MCF 10A (cell line): ENCODE measurements at regions not wholly inside any gene's neighbourhood (a gene's known extent, or its start where the extent isn't known, plus 50 kb on each side); places are given as distances from the start of the nearest gene placed in this dataset.

Source experiments
- BruUV-seq: library from RNA; stranded (reverse); fragments of 400-500 nt; replicated peaks from 2 replicates; lab custom pipeline; 2021; lab: Mats Ljungman, UMichigan
- CTCF ChIA-PET: fragments of 300-600 bp; sonication (Branson Sonifier 250); formaldehyde crosslinking; extraction: SDS; loops from one replicate; lab custom pipeline; 2021; ENCODE audit warnings: antibody characterized with exemption, inconsistent platforms; lab: Yijun Ruan, JAX
- POLR2A ChIA-PET: fragments of 300-600, 350-650 bp; sonication (Branson Sonifier 250); formaldehyde crosslinking; extraction: SDS; loops from one replicate; lab custom pipeline; 2020; ENCODE audit warnings: antibody characterized with exemption, inconsistent platforms; lab: Yijun Ruan, JAX
- DNase-seq: peaks from one replicate; pipeline ENCODE4 v3.0.0-alpha.2; 2018; ENCODE audit not compliant: unreplicated experiment
- H3K27ac Mint-ChIP-seq: one replicate; pipeline ENCODE4 v1.8.0; 2022; ENCODE audit warnings: mild to moderate bottlenecking, low read depth, mixed read lengths; ENCODE audit not compliant: unreplicated experiment
- H3K27me3 Mint-ChIP-seq: one replicate; pipeline ENCODE4 v1.8.0; 2022; ENCODE audit warnings: mixed read lengths; ENCODE audit not compliant: insufficient read depth, unreplicated experiment
- H3K36me3 Mint-ChIP-seq: one replicate; pipeline ENCODE4 v1.8.0; 2022; ENCODE audit warnings: mild to moderate bottlenecking, moderate library complexity, mixed read lengths; ENCODE audit not compliant: insufficient read depth, unreplicated experiment
- H3K4me1 Mint-ChIP-seq: one replicate; pipeline ENCODE4 v1.8.0; 2022; ENCODE audit warnings: mixed read lengths; ENCODE audit not compliant: insufficient read depth, unreplicated experiment
- H3K4me3 Mint-ChIP-seq: one replicate; pipeline ENCODE4 v1.8.0; 2022; ENCODE audit warnings: mild to moderate bottlenecking, moderate library complexity, mixed read lengths; ENCODE audit not compliant: unreplicated experiment
- H3K9me3 Mint-ChIP-seq: one replicate; pipeline ENCODE4 v1.8.0; 2022; ENCODE audit warnings: mixed read lengths; ENCODE audit not compliant: unreplicated experiment
- CTCF ChIP-seq: fragments of 200-600 bp; IDR thresholded peaks from one replicate; pipeline ENCODE4 v1.8.0; 2022; ENCODE audit warnings: antibody characterized with exemption, mild to moderate bottlenecking; ENCODE audit not compliant: unreplicated experiment
- intact Hi-C: fragments of 100-400 bp; cut with micrococcal nuclease; formaldehyde crosslinking; loops from 2 replicates; pipeline ENCODE4 v1.14.1; 2022

- H3K9me3 Mint-ChIP-seq: no peaks in the 10 kb centered on the region
- no peaks in the 10 kb centered on the region for H3K4me1 Mint-ChIP-seq
- no peak for TF ChIP-seq CTCF
- intact Hi-C loops: no loop called here
- H3K27me3 Mint-ChIP-seq: peaks cover 6% of the 10 kb centered on the region
- CTCF ChIA-PET: no interaction called here
- POLR2A ChIA-PET: no interaction called here
- H3K4me3 Mint-ChIP-seq: no peak overlapping the region
- BruUV-seq: no TSS peak
- no peak for DNase-seq
- H3K27ac Mint-ChIP-seq: no peak overlapping the region
- no peaks in the 10 kb centered on the region for H3K36me3 Mint-ChIP-seq
Measured at GRCh38 chr2:217553202-217553601, 449.6 kb downstream of the TNS1 start.

- no peak overlapping the region for H3K4me3 Mint-ChIP-seq
- no peak for DNase-seq
- ChIA-PET POLR2A (no interaction called here), CTCF (no interaction called here)
- H3K36me3 Mint-ChIP-seq: no peaks in the 10 kb centered on the region
- H3K27ac Mint-ChIP-seq: no peak overlapping the region
- BruUV-seq: no TSS peak
- intact Hi-C loops: no loop called here
- no peaks in the 10 kb centered on the region for H3K27me3 Mint-ChIP-seq
- TF ChIP-seq CTCF: no peak
- H3K4me1 Mint-ChIP-seq: no peaks in the 10 kb centered on the region
- no peaks in the 10 kb centered on the region for H3K9me3 Mint-ChIP-seq
Measured at GRCh38 chr2:217552081-217552480, 450.7 kb downstream of the TNS1 start.

- ChIA-PET POLR2A (no interaction called here), CTCF (interaction anchor here (0.6 kb wide), 1 partner anchor 10 kb away, joined by 4 read pairs; no protein-coding TSS in a partner anchor)
- no peaks in the 10 kb centered on the region for H3K4me1 Mint-ChIP-seq
- intact Hi-C loops: no loop called here
- H3K27me3 Mint-ChIP-seq: peaks cover 4% of the 10 kb centered on the region
- peaks cover 2% of the 10 kb centered on the region for H3K9me3 Mint-ChIP-seq
- H3K36me3 Mint-ChIP-seq: no peaks in the 10 kb centered on the region
- no TSS peak for BruUV-seq
- H3K27ac Mint-ChIP-seq: no peak overlapping the region
- TF ChIP-seq CTCF: no peak
- peak; percentile 9 for DNase-seq
- no peak overlapping the region for H3K4me3 Mint-ChIP-seq
Measured at GRCh38 chr2:217551252-217551899, 451.4 kb downstream of the TNS1 start.

DNA sequence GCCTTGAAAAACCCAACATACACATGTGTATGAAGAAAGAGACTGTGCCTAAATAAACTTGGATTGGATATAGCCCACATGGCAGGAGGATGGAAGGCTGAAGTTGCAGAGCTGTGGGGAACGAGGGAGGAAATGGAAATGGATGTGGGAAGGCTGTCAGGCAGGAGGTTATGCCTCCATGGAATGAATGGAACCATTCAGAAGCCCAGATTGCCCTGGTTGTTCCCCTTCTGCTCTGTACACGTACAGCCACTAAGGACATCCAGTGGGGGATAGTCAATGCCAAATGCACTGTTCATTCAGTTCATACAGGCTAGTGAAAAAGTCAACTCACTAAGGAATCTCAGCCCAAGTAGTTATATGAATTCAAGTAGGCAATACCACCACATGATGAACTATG, 463.7 kb downstream of the TNS1 start:
- no peak for DNase-seq
- ChIA-PET CTCF (interaction anchor here (0.6 to 1.4 kb wide), 3 partner anchors 73 to 174 kb away, joined by 4 to 5 read pairs (median 4); no protein-coding TSS in a partner anchor), POLR2A (no interaction called here)
- no peaks in the 10 kb centered on the region for H3K4me1 Mint-ChIP-seq
- no peak overlapping the region for H3K27ac Mint-ChIP-seq
- no peak for TF ChIP-seq CTCF
- no peak overlapping the region for H3K4me3 Mint-ChIP-seq
- intact Hi-C loops: no loop called here
- peaks cover 56% of the 10 kb centered on the region for H3K27me3 Mint-ChIP-seq
- no peaks in the 10 kb centered on the region for H3K36me3 Mint-ChIP-seq
- no TSS peak for BruUV-seq
- H3K9me3 Mint-ChIP-seq: peaks cover 7% of the 10 kb centered on the region
